Lower leg skin (tissue), 3 donors: ENCODE measurements at regions not wholly inside any gene's neighbourhood (a gene's known extent, or its start where the extent isn't known, plus 50 kb on each side); places are given as distances from the start of the nearest gene placed in this dataset.

Source experiments
- CTCF ChIP-seq, 3 donors: fragments of 450-650 bp; IDR thresholded peaks; one replicate each; pipeline ENCODE4 v1.5.1; 2016; ENCODE audit warnings: antibody characterized with exemption in 3 of 3, mild to moderate bottlenecking in 3 of 3, moderate library complexity in 2 of 3
- POLR2A ChIP-seq, 2 donors: fragments of 450-650 bp; IDR thresholded peaks; one replicate each; pipeline ENCODE4 v1.6.1; 2016 to 2017; ENCODE audit warnings: antibody characterized with exemption in 2 of 2, mild to moderate bottlenecking in 1 of 2, moderate library complexity in 1 of 2

GRCh38 chr3:44106756-44107155 is 134.9 kb upstream of the TOPAZ1 start:
- TF ChIP-seq CTCF (IDR thresholded peaks at IDR 0.05) (no peak), POLR2A (IDR thresholded peaks at IDR 0.05) (no peak)
